Smooth muscle cell (in vitro differentiated cells): ENCODE measurements at regions not wholly inside any gene's neighbourhood (a gene's known extent, or its start where the extent isn't known, plus 50 kb on each side); places are given as distances from the start of the nearest gene placed in this dataset.
"Not testable (repeated sequence)": the region's sequence is repeated elsewhere in the genome, so short reads cannot be mapped to it uniquely, and the experiment has no call there.

Experiments used
- DNase-seq: peaks from one replicate; lab custom pipeline; 2025; ENCODE audit not compliant: unreplicated experiment; lab: John Stamatoyannopoulos, UW
- H2AFZ ChIP-seq: fragments of 200-600 bp; sonication (generic); 2 replicates; pipeline ENCODE4 v1.6.0; 2016; ENCODE audit warnings: antibody characterized with exemption, low read depth, mild to moderate bottlenecking
- H3F3A ChIP-seq: fragments of 200-600 bp; sonication (generic); 2 replicates; pipeline ENCODE4 v1.6.0; 2017; ENCODE audit warnings: antibody characterized with exemption, low read depth
- H3K27ac ChIP-seq: fragments of 200-600 bp; sonication (generic); 2 replicates; pipeline ENCODE4 v1.5.1; 2016; ENCODE audit warnings: low read depth, mild to moderate bottlenecking
- H3K27me3 ChIP-seq: fragments of 200-600 bp; sonication (generic); 2 replicates; pipeline ENCODE4 v1.6.1; 2016; ENCODE audit warnings: low read depth, mild to moderate bottlenecking
- H3K36me3 ChIP-seq: fragments of 200-600 bp; sonication (generic); 2 replicates; pipeline ENCODE4 v1.5.1; 2016; ENCODE audit warnings: low read depth
- H3K4me1 ChIP-seq: fragments of 200-600 bp; sonication (generic); 2 replicates; pipeline ENCODE4 v1.5.1; 2016; ENCODE audit warnings: low read depth
- H3K4me2 ChIP-seq: fragments of 200-600 bp; sonication (generic); 2 replicates; pipeline ENCODE4 v1.6.0; 2016; ENCODE audit warnings: mild to moderate bottlenecking
- H3K4me3 ChIP-seq: fragments of 200-600 bp; sonication (generic); 2 replicates; pipeline ENCODE4 v1.5.1; 2016; ENCODE audit warnings: mild to moderate bottlenecking
- H3K79me2 ChIP-seq: fragments of 200-600 bp; sonication (generic); 2 replicates; pipeline ENCODE4 v1.6.0; 2016; ENCODE audit warnings: low read depth, mild to moderate bottlenecking
- H3K9ac ChIP-seq: fragments of 200-600 bp; sonication (generic); 2 replicates; pipeline ENCODE4 v1.6.0; 2016; ENCODE audit warnings: low read depth
- H3K9me3 ChIP-seq: fragments of 200-600 bp; sonication (generic); replicated peaks from 2 replicates; pipeline ENCODE4 v1.5.1; 2016; ENCODE audit warnings: low read depth
- H4K20me1 ChIP-seq: fragments of 200-600 bp; sonication (generic); 2 replicates; pipeline ENCODE4 v1.6.0; 2016; ENCODE audit warnings: low read depth
- CTCF ChIP-seq: fragments of 200-600 bp; sonication (generic); IDR thresholded peaks from 2 replicates; pipeline ENCODE4 v1.5.1; 2017; ENCODE audit warnings: borderline replicate concordance, mild to moderate bottlenecking, antibody characterized with exemption; ENCODE audit not compliant: insufficient read depth, poor library complexity, severe bottlenecking
- WGBS: methylation state at CpG from one replicate; pipeline ENCODE4 v1.1.7; 2016; ENCODE audit warnings: low lambda C conversion rate; 5-methylcytosine and 5-hydroxymethylcytosine counted together

GRCh38 chr14:56358851-56359614 is 220.6 kb upstream of the TMEM260 start:
- no peak overlapping the region for H2AFZ ChIP-seq
- H3K27ac ChIP-seq = no peak overlapping the region
- no peak overlapping the region for H3K9ac ChIP-seq
- no peaks in the 10 kb centered on the region for H3K79me2 ChIP-seq
- no peaks in the 10 kb centered on the region for H3K4me1 ChIP-seq
- no peak for TF ChIP-seq CTCF
- no peaks in the 10 kb centered on the region for H3F3A ChIP-seq
- no peak overlapping the region for H3K4me2 ChIP-seq
- WGBS = 83% methylated on average over 7 of the region's 7 CpGs
- no peaks in the 10 kb centered on the region for H3K36me3 ChIP-seq
- DNase-seq = no peak
- H3K4me3 ChIP-seq = no peak overlapping the region
- H3K27me3 ChIP-seq = no peaks in the 10 kb centered on the region
- no peaks in the 10 kb centered on the region for H4K20me1 ChIP-seq
- no peaks in the 10 kb centered on the region for H3K9me3 ChIP-seq

- H3K27me3 ChIP-seq, H3K9ac ChIP-seq, H2AFZ ChIP-seq, DNase-seq, H3K79me2 ChIP-seq, H4K20me1 ChIP-seq, H3K27ac ChIP-seq, H3K4me1 ChIP-seq, H3F3A ChIP-seq, H3K4me2 ChIP-seq, H3K36me3 ChIP-seq, H3K4me3 ChIP-seq, H3K9me3 ChIP-seq: not testable (repeated sequence)
- 100% methylated on average over 1 of the region's 1 CpG for WGBS
Measured at GRCh38 chr14:56365663-56366062, 213.9 kb upstream of the TMEM260 start.

- Histone ChIP-seq H3K4me3 (no peak overlapping the region), H3K27me3 (no peaks in the 10 kb centered on the region), H3K9me3 (no peaks in the 10 kb centered on the region), H3K27ac (no peak overlapping the region), H3F3A (no peaks in the 10 kb centered on the region), H4K20me1 (no peaks in the 10 kb centered on the region), H3K4me1 (no peaks in the 10 kb centered on the region), H2AFZ (no peak overlapping the region), H3K36me3 (no peaks in the 10 kb centered on the region), H3K79me2 (no peaks in the 10 kb centered on the region), H3K4me2 (no peak overlapping the region), H3K9ac (no peak overlapping the region)
- WGBS = 86% methylated on average over 2 of the region's 2 CpGs
- no peak for TF ChIP-seq CTCF
- DNase-seq = no peak
Measured at GRCh38 chr14:56367416-56367815, 212.2 kb upstream of the TMEM260 start.

GRCh38 chr14:56371737-56372136 is 207.9 kb upstream of the TMEM260 start:
- H3K4me2 ChIP-seq = no peak overlapping the region
- H3K4me3 ChIP-seq = no peak overlapping the region
- H3F3A ChIP-seq = no peaks in the 10 kb centered on the region
- 91% methylated on average over 3 of the region's 3 CpGs for WGBS
- no peaks in the 10 kb centered on the region for H3K4me1 ChIP-seq
- no peak overlapping the region for H3K9ac ChIP-seq
- H4K20me1 ChIP-seq = no peaks in the 10 kb centered on the region
- H2AFZ ChIP-seq = no peak overlapping the region
- no peaks in the 10 kb centered on the region for H3K79me2 ChIP-seq
- TF ChIP-seq CTCF = no peak
- H3K9me3 ChIP-seq = no peaks in the 10 kb centered on the region
- H3K27me3 ChIP-seq = no peaks in the 10 kb centered on the region
- no peak overlapping the region for H3K27ac ChIP-seq
- no peak for DNase-seq
- no peaks in the 10 kb centered on the region for H3K36me3 ChIP-seq
